Sigmoid colon (tissue), 4 donors: ENCODE measurements at regions not wholly inside any gene's neighbourhood (a gene's known extent, or its start where the extent isn't known, plus 50 kb on each side); places are given as distances from the start of the nearest gene placed in this dataset.

ENCODE experiments used
- EP300 ChIP-seq, 4 donors: sonication (generic); formaldehyde crosslinking; IDR thresholded peaks; one replicate each; pipeline ENCODE4 v1.6.1; 2017; ENCODE audit warnings: antibody characterized with exemption in 4 of 4
- POLR2A ChIP-seq, 2 donors: fragments of 450-650 bp; IDR thresholded peaks; one replicate each; pipeline ENCODE4 v1.6.1; 2016; ENCODE audit warnings: antibody characterized with exemption in 2 of 2, mild to moderate bottlenecking in 2 of 2, moderate library complexity in 2 of 2
- POLR2AphosphoS5 ChIP-seq, 4 donors: sonication (generic); formaldehyde crosslinking; IDR thresholded peaks; one replicate each; pipeline ENCODE4 v1.6.1; 2017; ENCODE audit warnings: antibody characterized with exemption in 4 of 4
- TF ChIP-seq, protein P1 (sequence below), 4 experiments: fragments of 450-650 bp in 3 of 4; fragments of 200-600 bp in 1 of 4; IDR thresholded peaks; one replicate each; pipeline ENCODE4 v1.5.1; 2016 to 2019; ENCODE audit warnings: antibody characterized with exemption in 4 of 4, mild to moderate bottlenecking in 3 of 4, moderate library complexity in 2 of 4

DNA sequence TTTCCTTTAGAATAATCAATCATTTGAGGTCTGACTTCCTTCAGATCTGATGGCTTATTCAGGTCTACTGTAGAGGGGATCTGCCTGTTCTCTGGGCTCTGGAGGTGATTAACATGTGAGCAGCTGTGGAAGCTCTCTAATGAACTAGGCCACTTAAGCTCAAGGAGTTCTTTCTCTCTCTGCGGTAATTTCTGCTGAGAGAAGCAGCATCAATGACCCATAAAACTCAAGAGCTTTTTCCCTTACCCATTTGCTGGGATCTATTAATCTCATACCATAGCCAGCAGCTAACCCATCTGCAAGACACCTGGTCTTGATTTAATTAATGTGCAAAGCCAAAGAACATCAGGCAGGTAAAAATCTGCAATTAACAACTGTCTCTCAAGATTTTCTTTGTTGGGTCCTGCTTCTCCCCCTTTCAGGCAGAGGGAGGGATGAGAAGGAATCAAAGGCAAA is 73.2 kb upstream of the DLG1 start:
- TF ChIP-seq, protein P1, sequence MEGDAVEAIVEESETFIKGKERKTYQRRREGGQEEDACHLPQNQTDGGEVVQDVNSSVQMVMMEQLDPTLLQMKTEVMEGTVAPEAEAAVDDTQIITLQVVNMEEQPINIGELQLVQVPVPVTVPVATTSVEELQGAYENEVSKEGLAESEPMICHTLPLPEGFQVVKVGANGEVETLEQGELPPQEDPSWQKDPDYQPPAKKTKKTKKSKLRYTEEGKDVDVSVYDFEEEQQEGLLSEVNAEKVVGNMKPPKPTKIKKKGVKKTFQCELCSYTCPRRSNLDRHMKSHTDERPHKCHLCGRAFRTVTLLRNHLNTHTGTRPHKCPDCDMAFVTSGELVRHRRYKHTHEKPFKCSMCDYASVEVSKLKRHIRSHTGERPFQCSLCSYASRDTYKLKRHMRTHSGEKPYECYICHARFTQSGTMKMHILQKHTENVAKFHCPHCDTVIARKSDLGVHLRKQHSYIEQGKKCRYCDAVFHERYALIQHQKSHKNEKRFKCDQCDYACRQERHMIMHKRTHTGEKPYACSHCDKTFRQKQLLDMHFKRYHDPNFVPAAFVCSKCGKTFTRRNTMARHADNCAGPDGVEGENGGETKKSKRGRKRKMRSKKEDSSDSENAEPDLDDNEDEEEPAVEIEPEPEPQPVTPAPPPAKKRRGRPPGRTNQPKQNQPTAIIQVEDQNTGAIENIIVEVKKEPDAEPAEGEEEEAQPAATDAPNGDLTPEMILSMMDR (IDR thresholded peaks at IDR 0.05) = no peak
- TF ChIP-seq POLR2AphosphoS5 (IDR thresholded peaks at IDR 0.05) (no peak), EP300 (IDR thresholded peaks at IDR 0.05) (no peak), POLR2A (IDR thresholded peaks at IDR 0.05) (no peak)
